Ishikawa (cell line): ENCODE measurements at regions not wholly inside any gene's neighbourhood (a gene's known extent, or its start where the extent isn't known, plus 50 kb on each side); places are given as distances from the start of the nearest gene placed in this dataset.

Experiments
- CEBPB ChIP-seq: IDR thresholded peaks from 2 replicates; pipeline ENCODE4 v1.6.1; 2012
- CREB1 ChIP-seq: IDR thresholded peaks from 2 replicates; pipeline ENCODE4 v1.6.1; 2012; ENCODE audit warnings: low read depth
- EGR1 ChIP-seq: IDR thresholded peaks from 2 replicates; pipeline ENCODE4 v1.6.1; 2012
- EP300 ChIP-seq: IDR thresholded peaks from 2 replicates; pipeline ENCODE4 v1.6.1; 2012; ENCODE audit warnings: borderline replicate concordance
- NFIC ChIP-seq: IDR thresholded peaks from 2 replicates; pipeline ENCODE4 v1.6.1; 2012
- RAD21 ChIP-seq: IDR thresholded peaks from 2 replicates; pipeline ENCODE4 v1.6.1; 2012; ENCODE audit warnings: low read depth
- TAF1 ChIP-seq: IDR thresholded peaks from 2 replicates; pipeline ENCODE4 v1.6.1; 2012; ENCODE audit warnings: low read depth, mild to moderate bottlenecking
- ZBTB7A ChIP-seq: IDR thresholded peaks from 2 replicates; pipeline ENCODE4 v1.6.1; 2012; ENCODE audit warnings: low read depth
- TF ChIP-seq, protein P1 (sequence below): IDR thresholded peaks from 2 replicates; pipeline ENCODE4 v1.6.1; 2012; ENCODE audit warnings: low read depth, mild to moderate bottlenecking
- TF ChIP-seq, protein P2 (sequence below): IDR thresholded peaks from 2 replicates; pipeline ENCODE4 v1.6.1; 2012

DNA sequence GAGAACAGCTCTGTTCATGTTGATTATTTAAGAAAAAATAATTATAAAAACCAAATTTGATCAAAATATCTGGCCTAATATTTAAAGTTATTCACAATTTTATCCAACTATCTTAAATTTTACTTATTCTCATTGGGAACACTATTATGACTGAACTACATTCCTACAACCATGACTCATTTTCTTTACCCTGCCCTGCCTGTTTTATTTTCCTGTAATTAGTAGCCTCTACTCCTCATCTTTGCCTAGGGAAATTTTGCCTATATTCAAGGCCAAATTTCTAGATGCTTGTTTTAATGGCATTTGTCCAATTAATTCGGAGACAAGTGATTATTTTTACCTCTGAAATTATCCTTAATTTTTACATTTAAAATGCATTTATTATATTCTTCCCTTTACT is 289.7 kb upstream of the TMEM229A start:
- no peak for TF ChIP-seq EP300
- TF ChIP-seq, protein P1, sequence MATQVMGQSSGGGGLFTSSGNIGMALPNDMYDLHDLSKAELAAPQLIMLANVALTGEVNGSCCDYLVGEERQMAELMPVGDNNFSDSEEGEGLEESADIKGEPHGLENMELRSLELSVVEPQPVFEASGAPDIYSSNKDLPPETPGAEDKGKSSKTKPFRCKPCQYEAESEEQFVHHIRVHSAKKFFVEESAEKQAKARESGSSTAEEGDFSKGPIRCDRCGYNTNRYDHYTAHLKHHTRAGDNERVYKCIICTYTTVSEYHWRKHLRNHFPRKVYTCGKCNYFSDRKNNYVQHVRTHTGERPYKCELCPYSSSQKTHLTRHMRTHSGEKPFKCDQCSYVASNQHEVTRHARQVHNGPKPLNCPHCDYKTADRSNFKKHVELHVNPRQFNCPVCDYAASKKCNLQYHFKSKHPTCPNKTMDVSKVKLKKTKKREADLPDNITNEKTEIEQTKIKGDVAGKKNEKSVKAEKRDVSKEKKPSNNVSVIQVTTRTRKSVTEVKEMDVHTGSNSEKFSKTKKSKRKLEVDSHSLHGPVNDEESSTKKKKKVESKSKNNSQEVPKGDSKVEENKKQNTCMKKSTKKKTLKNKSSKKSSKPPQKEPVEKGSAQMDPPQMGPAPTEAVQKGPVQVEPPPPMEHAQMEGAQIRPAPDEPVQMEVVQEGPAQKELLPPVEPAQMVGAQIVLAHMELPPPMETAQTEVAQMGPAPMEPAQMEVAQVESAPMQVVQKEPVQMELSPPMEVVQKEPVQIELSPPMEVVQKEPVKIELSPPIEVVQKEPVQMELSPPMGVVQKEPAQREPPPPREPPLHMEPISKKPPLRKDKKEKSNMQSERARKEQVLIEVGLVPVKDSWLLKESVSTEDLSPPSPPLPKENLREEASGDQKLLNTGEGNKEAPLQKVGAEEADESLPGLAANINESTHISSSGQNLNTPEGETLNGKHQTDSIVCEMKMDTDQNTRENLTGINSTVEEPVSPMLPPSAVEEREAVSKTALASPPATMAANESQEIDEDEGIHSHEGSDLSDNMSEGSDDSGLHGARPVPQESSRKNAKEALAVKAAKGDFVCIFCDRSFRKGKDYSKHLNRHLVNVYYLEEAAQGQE = no peak
- no peak for TF ChIP-seq TAF1
- no peak for TF ChIP-seq RAD21
- no peak for TF ChIP-seq ZBTB7A
- TF ChIP-seq CREB1 = no peak
- TF ChIP-seq, protein P2, sequence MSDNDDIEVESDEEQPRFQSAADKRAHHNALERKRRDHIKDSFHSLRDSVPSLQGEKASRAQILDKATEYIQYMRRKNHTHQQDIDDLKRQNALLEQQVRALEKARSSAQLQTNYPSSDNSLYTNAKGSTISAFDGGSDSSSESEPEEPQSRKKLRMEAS = no peak
- no peak for TF ChIP-seq CEBPB
- no peak for TF ChIP-seq EGR1
- no peak for TF ChIP-seq NFIC
